ENCODE measurements at regions not wholly inside any gene's neighbourhood (a gene's known extent, or its start where the extent isn't known, plus 50 kb on each side); places are given as distances from the start of the nearest gene placed in this dataset.

- H3F3A ChIP-seq (ENCODE audit: insufficient read depth): no peaks in the 10 kb centered on the region
- no peaks in the 10 kb centered on the region for H3K9me3 ChIP-seq (ENCODE audit: insufficient read depth, low read length)
- no peaks in the 10 kb centered on the region for H3K79me2 ChIP-seq (ENCODE audit: insufficient read depth, low read length)
- no peak overlapping the region for H3K4me3 ChIP-seq (ENCODE audit: insufficient read depth, low read length, poor library complexity, severe bottlenecking)
- no peak overlapping the region for H3K9ac ChIP-seq (ENCODE audit: low read length)
- no peaks in the 10 kb centered on the region for H3K36me3 ChIP-seq (ENCODE audit: low read length)
- no peak overlapping the region for H2AFZ ChIP-seq (ENCODE audit: low read depth, low read length, severe bottlenecking)
- no peaks in the 10 kb centered on the region for H4K20me1 ChIP-seq (ENCODE audit: low read depth, low read length)
- H3K27me3 ChIP-seq (ENCODE audit: low read length): no peaks in the 10 kb centered on the region
- H3K4me2 ChIP-seq (ENCODE audit: low read depth, low read length, poor library complexity, severe bottlenecking): no peak overlapping the region
- no peak for TF ChIP-seq CTCF (IDR thresholded peaks at IDR 0.05; ENCODE audit: insufficient read depth, low read length, poor library complexity, severe bottlenecking)
- no peak for TF ChIP-seq EZH2phosphoT487 (conservative IDR thresholded peaks at IDR 0.05; ENCODE audit: low read length)
- H3K27ac ChIP-seq (ENCODE audit: low read depth, low read length): no peak overlapping the region
- no peaks in the 10 kb centered on the region for H3K9me2 ChIP-seq (replicated peaks; ENCODE audit: insufficient read depth, low read length)
Observed at GRCh38 chr2:29983308-29983707, 61.9 kb upstream of the ALK start.

- TF ChIP-seq EZH2phosphoT487 (conservative IDR thresholded peaks at IDR 0.05; ENCODE audit: low read length) (no peak), CTCF (IDR thresholded peaks at IDR 0.05; ENCODE audit: insufficient read depth, low read length, poor library complexity, severe bottlenecking) (no peak)
- no peaks in the 10 kb centered on the region for H3K36me3 ChIP-seq (ENCODE audit: low read length)
- no peaks in the 10 kb centered on the region for H3K9me3 ChIP-seq (ENCODE audit: insufficient read depth, low read length)
- no peak overlapping the region for H3K9ac ChIP-seq (ENCODE audit: low read length)
- H3K27ac ChIP-seq (ENCODE audit: low read depth, low read length): no peak overlapping the region
- H3K4me3 ChIP-seq (ENCODE audit: insufficient read depth, low read length, poor library complexity, severe bottlenecking): no peak overlapping the region
- no peaks in the 10 kb centered on the region for H3K9me2 ChIP-seq (replicated peaks; ENCODE audit: insufficient read depth, low read length)
- H3K27me3 ChIP-seq (ENCODE audit: low read length): no peaks in the 10 kb centered on the region
- H3K4me2 ChIP-seq (ENCODE audit: low read depth, low read length, poor library complexity, severe bottlenecking): no peak overlapping the region
- no peaks in the 10 kb centered on the region for H4K20me1 ChIP-seq (ENCODE audit: low read depth, low read length)
- no peaks in the 10 kb centered on the region for H3K79me2 ChIP-seq (ENCODE audit: insufficient read depth, low read length)
- no peak overlapping the region for H2AFZ ChIP-seq (ENCODE audit: low read depth, low read length, severe bottlenecking)
- H3F3A ChIP-seq (ENCODE audit: insufficient read depth): no peaks in the 10 kb centered on the region
Observed at GRCh38 chr2:29987146-29987545, 65.8 kb upstream of the ALK start.

- Histone ChIP-seq H3K27me3 (ENCODE audit: low read length) (no peaks in the 10 kb centered on the region), H3K4me3 (ENCODE audit: insufficient read depth, low read length, poor library complexity, severe bottlenecking) (no peak overlapping the region)
Observed at GRCh38 chr2:29990129-29990528, 68.7 kb upstream of the ALK start.

More at GRCh38 chr2:29990129-29990528, 68.7 kb upstream of the ALK start:
- Histone ChIP-seq H3K4me2 (ENCODE audit: low read depth, low read length, poor library complexity, severe bottlenecking) (no peak overlapping the region), H3K9me3 (ENCODE audit: insufficient read depth, low read length) (no peaks in the 10 kb centered on the region), H3K27ac (ENCODE audit: low read depth, low read length) (no peak overlapping the region), H4K20me1 (ENCODE audit: low read depth, low read length) (no peaks in the 10 kb centered on the region), H3K79me2 (ENCODE audit: insufficient read depth, low read length) (no peaks in the 10 kb centered on the region), H2AFZ (ENCODE audit: low read depth, low read length, severe bottlenecking) (no peak overlapping the region), H3K36me3 (ENCODE audit: low read length) (no peaks in the 10 kb centered on the region), H3K9ac (ENCODE audit: low read length) (no peak overlapping the region), H3F3A (ENCODE audit: insufficient read depth) (no peaks in the 10 kb centered on the region), H3K9me2 (replicated peaks; ENCODE audit: insufficient read depth, low read length) (no peaks in the 10 kb centered on the region)
- TF ChIP-seq CTCF (IDR thresholded peaks at IDR 0.05; ENCODE audit: insufficient read depth, low read length, poor library complexity, severe bottlenecking): no peak
- TF ChIP-seq EZH2phosphoT487 (conservative IDR thresholded peaks at IDR 0.05; ENCODE audit: low read length): no peak

All from SU-DHL-6 (cell line).